ENCODE measurements at regions not wholly inside any gene's neighbourhood (a gene's known extent, or its start where the extent isn't known, plus 50 kb on each side); places are given as distances from the start of the nearest gene placed in this dataset.
"Not testable (repeated sequence)": the region's sequence is repeated elsewhere in the genome, so short reads cannot be mapped to it uniquely, and the experiment has no call there.

DNA sequence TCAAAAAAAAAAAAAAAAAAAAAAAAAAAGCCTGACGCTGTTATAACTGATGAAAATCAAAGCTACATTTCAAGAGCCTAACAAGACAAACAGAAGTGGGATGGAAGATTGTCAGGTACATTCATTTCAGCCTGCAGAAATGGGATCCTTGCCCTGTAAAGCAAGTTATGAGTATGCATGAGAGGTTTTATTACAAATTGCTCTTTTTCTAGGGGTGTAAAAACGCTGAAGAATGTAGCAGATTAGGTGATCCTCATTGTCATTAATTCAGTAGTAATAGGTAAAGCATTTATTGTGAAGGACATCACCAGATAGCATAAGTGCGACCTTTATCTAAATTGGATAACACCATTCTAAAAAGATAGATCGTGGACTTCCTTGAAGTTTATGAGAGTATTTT lies 208.3 kb downstream of the KCNJ2 start:
- DNase-seq = no peak

DNA sequence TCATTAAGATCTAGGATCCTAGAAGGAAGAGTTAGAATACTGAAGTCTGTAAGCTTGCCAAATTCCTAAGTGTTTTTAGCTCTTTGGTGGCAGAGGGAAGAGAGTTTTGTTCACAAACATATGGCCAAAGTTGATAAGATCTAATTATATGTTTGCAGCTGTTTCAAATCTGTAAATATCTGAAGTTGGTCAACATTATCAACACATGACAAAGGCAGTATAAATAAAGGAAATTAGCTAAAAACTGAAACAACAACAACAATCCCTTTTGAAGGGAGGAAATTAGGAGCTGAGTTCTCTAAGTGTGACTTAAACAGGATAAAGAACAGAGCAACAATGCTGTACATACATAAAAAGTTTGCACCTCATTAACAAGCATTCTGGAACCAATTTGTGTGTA lies 208.7 kb downstream of the KCNJ2 start:
- DNase-seq = no peak

DNA sequence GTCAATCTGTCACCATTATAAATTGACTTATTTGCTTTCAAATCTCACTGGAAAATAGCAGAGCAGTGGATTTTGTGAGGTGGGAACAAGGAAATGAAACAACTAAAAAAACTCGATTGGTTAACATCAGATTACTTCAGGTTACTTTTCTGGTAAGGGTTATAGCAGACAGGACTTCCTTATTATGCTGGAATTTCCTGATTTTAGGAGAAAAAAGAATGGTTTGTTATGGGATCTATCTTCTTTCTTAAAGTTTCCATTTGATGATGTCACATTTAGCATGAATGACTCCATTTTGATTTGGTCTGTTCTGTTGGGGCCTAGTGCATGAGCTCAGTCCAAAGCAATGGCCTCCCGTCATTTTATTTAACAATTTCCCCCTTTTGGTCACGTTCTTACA lies 210.6 kb downstream of the KCNJ2 start:
- no peak for DNase-seq

DNA sequence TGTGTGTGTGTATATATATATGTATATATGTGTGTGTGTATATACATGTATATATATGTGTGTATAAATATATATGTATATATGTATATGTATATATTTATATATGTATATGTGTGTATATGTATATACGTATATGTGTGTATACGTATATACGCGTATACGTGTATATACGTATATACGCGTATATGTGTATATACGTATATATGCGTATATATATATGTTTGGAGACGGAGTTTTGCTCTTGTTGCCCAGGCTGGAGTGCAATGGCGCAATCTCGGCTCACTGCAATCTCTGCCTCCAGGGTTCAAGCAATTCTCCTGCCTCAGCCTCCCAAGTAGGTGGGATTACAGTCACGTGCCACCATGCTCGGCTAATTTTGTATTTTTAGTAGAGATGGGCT lies 212.6 kb downstream of the KCNJ2 start:
- DNase-seq = not testable (repeated sequence)

DNA sequence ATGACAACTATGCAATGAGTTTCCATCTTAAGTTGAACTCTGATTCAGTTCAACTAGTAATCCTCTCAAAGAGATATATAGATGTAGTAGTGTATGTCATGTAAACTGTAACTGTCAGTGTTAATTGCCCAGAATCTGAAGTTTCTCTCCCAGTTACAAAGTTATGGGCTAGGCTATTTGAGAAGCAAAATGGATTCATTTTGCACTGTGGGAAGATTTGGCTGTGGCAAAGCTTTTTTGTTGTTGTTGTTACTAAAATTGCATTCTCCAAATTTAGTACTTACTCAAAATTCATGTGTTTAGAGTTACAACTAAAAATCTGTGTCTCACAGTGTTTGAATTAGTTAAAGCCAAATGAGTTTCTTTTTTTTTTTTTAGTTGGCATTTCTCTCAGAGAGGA lies 219.0 kb downstream of the KCNJ2 start:
- no peak for DNase-seq

DNA sequence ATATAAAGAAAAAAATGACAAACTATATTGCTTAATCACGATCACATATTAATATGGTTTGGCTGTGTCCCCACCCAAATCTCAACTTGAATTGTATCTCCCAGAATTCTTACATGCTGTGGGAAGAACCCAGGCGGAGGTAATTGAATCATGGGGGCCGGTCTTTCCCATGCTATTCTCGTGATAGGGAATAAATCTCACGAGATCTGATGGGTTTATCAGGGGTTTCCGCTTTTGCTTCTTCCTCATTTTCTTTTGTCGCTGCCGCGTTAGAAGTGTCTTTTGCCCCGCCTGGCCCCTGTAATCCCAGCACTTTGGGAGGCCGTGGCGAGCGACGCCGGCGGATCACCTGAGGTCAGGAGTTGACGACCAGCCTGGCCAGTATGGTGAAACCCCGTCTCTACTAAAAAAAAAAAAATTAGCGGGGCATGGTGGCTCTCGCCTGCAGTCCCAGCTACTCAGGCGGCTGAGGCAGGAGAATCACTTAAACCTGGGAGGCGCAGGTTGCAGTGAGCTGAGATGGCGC lies 220.0 kb downstream of the KCNJ2 start:
- not testable (repeated sequence) for DNase-seq

DNA sequence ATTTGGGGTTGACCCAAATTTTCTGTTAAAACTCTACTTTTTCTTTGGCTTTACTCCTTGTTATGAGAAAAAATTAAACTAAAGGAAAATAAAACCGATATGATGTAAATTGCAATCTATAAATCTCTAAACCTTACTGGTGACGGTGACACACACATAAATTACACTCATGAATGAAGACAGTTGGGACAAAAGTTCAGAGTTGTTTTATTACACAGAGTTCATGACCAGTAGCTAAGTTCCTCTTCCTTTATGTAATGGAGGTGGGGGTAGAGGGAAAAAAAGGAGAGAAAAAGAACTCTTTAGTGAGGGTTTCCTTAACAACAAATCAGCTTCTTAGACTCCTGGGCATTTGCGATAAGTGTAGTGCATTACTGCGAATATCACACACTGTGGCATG lies 220.7 kb downstream of the KCNJ2 start:
- no peak for DNase-seq

DNA sequence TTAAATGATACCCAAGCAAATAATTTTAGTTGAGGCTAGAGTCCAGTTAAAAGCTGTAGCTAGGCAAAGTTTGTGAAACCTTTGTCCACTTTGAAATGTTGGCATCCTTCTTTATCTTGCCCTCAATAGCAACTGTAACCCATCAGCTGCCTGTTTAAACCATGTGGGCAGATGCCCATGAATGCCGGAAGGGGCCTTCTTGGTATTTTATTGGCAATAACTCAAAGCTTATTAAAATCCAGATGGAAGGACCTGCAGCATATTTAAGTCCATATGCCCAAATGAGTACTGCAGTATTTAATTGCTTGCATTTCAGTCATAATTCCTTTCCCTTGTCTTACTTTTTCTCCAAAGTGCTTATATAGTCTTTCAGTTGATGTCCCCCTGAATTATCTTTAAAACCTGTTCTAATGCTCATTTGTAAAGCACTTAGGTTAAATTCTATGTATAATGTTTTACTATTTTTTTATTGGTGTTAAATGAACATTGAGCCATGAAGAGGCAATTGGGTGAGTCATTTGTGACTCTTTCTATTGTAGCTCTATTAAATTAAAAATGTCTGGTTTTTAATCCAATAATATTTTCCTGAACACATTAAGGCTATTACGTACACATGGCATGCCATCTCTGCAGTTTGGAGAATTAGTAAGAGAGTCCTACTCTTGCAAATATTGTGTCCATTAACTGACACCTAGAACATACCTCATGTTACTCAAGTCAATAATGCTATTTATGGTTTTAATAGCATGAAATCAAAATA lies 225.3 kb downstream of the KCNJ2 start:
- DNase-seq = no peak

DNA sequence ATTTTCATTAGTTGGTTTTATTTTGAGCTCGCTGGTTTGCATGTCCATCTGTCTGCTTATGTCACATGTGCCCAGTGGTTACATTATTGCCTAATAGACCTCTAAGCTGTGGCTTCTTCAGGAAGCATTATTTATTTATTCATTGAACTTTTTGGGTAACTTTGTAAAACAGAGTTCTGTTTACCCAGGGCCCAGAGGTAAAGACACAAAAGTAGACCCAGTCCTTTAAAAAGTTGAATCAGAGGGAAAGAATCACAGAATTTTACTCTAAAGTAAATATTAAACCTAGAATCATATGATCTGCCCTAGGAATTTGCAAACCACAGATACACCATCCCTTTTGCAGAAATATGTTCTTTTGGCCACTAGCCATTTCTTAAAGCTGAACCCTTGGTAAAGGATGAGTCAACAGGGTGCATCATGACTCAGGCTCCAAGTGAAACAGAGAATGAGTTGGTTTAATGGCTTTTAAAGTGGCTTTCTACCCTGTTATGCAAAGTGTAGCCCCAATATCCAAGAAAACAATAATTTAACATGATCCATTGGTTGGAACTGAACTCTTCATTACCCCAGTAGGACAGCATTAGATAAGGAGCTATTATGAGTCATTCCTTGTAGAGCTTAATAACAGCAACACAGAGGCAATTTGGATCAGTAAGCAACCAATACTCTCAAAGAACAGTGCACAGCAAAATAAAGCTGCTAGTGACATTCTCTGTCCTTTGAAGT lies 236.3 kb downstream of the KCNJ2 start:
- DNase-seq = no peak

DNA sequence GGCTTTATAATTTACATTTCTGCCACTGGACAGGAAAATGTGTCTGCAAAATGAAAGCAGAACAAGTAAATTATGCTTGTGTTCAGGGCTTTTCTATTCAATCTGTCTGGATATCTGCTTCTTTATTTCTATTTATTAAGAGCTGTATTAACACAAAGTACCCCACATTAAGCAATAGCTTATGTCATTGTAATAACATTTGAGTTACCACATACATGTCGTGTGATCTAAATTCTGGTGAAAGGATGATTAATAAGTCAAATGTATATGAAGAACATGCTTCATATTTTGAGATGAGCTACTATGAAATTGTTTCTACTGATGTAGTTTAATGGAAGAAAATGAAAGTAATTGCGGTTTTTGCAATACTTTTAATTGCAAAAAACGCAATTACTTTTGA lies 238.2 kb downstream of the KCNJ2 start:
- no peak for DNase-seq

DNA sequence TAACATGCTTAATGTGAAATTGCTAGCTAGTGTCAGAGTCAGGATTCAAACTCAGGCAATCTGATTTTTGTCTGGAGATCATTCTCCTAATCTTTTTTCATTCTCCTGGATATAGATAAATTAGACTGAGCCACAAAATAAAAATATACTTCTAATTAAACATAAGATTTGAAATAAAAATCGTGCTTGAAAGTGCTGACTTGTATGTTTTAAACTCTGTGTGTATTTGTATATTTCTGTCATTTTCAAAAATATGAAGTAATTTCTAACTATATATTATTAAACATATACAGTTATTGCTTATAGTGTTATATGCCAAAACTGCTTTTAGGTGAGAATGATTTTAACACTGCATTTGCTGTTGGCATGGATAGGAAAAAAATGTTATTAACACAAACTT lies 239.4 kb downstream of the KCNJ2 start:
- no peak for DNase-seq

DNA sequence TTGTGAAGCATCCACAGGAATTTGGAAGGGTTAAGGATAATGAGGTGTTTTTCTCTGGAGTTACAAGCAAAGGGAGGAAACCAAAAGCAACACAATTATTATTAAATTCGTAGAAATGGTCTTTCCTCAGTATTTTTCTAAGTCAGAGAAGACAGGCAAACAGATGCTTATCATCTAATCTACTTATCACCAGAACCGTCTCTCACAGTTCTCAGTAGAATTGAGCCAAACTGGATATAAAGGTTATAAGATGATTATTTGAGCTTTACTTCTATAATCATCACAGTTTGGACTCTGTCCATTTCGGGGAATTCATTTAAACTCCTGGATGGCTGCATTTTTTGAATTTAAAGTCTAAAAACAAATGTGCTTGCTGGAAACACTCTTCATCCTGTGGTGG lies 245.0 kb downstream of the KCNJ2 start:
- no peak for DNase-seq

DNA sequence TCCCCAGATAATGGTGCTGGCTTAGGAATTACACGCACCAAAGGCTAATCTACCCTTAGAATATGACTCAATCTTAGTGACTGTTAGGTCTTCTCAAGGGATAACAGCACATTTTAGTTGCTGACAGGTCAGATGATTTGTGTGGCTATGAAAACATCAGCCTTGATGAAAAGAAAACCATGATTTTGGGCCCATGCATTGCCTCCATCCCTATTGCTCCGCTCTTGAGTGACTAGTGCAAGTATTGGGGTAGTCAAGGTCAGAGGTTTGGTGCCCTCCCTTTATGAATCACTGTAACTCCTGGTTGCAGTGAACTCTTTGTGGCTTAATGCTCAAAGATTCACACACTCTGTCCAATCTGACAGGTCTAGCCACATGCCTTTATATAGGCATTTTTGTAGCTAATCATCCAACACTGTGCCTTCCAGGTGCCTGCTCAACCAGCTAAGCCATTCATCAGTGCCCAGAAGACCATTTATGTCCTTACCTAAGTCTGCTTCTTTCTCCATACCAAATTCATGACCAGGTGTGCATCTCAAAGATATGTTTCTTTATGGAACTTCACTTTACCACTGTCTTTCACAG lies 251.6 kb downstream of the KCNJ2 start:
- DNase-seq = no peak

DNA sequence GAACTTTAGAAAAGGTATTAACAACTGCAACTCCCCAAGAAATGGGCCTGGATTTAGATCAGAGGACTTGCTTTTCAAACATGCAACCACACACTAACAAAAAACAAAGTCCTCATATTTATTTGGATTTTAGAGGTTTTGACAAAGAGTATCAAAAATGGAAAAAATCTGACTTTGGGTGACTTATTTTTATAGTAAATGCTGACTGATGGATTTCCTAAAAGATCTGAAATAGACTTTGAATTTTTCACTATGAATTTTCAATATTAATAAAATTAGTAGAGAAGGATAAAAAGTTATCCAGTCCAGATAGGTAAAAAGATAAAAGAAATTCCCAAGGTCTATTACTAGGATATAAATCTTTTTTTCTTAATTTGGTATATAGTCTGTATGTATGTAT lies 253.5 kb downstream of the KCNJ2 start:
- no peak for DNase-seq

DNA sequence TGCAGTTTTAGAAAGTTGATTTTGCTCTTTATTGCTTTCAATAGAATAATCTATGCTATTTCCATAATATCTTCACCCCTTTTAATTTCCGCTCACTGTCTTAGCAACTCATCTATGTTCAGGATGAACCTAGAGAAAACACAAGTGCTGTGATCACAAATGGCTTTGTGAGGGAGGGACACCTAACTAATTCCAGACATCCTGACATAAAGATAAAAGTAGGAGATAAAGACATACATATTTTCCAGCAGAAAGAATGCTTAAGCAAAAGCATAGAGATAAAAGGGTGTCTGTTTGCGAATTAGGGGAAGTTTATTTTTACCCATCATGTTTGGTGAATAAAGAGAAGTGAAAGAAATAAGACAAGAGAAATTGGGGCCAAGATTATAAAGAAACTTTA lies 254.2 kb downstream of the KCNJ2 start:
- DNase-seq = no peak

DNA sequence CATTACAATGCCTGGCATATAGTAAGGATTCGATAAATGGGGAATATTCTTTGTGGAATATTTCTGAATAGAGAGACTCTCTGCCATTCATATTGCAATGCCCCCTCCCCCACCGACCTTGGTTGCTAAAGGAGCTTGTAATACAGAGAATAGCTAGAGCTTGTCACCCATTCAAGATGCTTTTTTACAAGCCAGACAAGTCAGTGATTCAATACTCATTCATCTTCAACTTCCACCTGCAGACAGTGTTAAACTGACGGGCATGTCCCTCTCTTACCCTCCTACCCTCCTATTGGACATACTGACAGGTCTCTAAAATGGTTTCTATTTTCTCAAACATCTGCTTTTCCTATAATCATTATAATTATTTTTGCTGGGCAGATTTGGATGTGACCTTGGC lies 257.4 kb downstream of the KCNJ2 start:
- DNase-seq = no peak

DNA sequence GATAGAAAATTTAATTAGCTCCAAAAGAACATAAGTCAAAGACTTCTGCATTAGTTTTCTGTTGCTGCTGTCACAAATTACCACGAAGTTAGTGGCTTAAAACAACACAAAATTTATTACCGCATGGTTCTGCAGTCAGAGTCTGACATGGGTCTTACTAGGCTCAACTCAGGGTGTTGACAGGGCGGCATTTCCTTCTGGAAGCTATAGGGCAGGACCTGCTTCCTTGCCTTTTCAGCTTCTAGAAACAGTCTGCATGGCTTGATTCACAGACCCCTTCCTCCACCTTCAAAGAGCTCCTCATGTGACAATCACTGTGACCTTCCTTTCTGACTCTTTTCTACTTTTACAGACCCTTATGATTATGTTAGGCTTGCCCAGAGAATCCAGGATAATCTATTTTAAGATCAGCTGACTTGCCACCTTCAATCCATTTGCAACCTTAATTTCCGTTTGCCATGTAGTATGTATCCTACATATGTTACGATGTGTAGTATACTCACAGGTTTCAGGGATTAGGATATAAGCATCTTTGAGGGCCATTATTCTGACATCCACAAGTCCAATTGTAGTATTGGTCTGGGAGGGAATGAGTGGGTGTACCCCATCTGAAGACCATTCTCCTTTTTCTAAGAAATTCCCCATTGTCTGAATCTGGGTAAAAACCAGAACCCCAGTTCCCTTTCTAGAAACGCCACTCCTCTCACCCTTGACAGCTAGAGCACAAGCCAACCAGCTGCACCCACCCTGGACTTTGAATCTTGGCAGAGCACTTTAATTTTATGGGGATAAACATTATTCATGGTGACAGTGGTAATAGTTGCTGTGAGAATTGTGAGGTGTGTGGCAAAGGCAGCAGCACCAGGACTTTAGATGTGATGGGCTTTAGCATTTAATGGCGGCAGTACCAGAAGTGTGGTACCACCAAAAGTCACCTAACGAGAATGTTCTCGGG lies 265.5 kb downstream of the KCNJ2 start:
- no peak for DNase-seq

DNA sequence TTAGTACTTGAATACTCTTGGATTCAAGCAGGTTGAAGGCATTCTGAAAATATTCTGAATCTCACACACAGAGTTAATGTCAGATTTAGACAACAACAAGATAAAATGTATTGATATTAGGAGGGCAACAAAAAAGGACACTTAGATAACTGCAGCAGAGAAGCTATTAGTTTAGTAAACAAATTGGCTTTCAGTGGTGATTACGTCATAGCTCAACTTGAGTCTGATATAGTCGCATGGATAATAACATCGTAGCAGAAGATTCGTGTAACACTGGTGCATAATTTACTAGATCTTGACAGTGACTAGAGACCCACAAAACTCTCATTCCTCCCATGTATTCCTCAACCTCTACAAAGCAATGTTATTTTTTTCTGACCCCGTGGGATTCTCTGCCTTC lies 268.3 kb downstream of the KCNJ2 start:
- no peak for DNase-seq

DNA sequence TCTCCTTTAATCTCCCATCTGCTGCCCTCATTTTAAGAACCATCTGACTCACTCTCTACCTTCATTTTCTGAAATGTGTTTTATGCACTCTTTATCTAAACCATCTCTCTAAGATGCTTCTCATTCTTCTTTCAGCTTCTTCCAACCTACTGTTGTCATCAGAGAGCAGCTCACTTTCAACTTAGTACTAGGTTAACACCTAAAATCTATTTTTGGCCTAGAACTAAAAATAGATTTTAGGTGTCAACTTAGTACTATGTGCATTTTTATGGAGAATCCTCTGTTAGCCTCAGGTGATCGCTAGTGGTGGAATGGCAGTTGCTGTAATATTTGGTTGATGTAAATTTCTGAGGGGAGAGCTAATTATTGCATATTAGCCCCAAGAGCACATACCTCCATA lies 277.1 kb downstream of the KCNJ2 start:
- DNase-seq = no peak

DNA sequence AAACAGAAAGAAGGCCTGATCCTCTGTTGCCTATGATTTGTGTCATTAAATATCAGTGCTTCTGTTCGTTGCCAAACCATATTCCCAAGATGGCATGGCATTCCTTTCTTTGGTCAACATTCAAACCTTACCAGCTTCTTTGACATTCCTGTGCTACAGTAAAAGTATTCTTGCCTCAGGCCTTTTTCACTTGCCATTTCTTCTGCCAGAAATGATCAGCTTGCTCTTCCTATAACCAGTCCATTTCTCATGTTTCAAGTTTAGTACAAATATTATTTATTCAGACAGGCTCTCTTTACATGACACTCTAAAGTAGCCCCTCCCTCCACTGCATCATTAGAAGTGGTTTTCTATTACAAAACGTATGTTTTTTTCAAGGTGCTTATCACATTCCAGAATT lies 278.3 kb downstream of the KCNJ2 start:
- no peak for DNase-seq

DNA sequence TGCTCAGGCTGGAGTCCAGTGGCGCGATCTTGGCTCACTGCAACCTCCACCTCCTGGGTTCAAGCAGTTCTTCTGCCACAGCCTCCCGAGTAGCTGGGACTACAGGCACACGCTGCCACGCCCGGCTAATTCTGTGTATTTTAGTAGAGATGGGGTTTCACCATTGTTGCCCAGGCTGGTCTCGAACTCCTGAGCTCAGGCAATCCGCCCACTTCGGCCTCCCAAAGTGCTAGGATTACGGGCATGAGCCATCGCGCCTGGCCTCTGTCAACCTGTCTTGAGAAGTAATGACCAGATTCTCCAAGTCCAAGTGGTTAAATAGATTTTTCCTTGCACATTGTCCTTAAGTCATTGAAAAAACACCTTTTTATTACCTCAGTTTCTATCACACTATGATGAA lies 283.7 kb downstream of the KCNJ2 start:
- DNase-seq = not testable (repeated sequence)

DNA sequence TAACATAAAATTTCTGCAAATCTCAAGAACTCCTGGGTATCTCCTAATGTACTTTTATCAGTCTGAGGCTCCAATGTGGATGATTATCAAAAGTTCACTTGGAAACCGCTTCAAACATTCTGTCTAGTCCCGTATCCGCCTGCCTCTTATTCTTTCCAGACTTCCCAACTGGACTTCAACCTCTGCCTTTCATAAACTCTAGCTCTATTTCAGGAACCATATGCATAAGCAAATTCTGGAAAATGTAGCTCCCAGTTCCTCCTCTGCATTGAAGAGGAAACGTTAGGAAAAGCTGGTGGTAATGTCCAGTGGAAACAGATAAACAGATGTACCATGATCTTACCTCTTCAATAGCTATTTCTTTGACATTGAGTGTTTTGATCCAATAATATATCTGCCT lies 285.0 kb downstream of the KCNJ2 start:
- DNase-seq = no peak

DNA sequence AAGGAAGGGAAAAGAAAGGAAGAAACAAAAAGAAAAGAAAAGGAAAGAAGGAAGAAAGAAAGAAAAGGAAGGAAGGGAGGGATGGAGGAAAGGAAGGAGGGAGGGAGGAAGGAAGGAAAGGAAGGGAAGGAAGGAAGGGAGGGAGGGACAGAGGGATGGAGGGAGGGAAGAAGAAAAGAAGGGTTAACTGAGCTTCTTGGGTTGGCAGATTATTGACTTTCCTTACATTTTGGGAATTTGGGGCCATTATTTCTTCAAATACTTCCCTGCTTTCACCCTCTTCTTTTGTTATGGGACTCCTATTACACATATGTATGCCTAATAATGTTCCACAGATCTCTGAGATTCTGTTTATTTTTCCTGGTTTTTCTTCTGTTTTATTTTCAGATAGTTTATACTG lies 285.6 kb downstream of the KCNJ2 start:
- no peak for DNase-seq
